Fibroblast of mammary gland (primary cell): ENCODE measurements at regions not wholly inside any gene's neighbourhood (a gene's known extent, or its start where the extent isn't known, plus 50 kb on each side); places are given as distances from the start of the nearest gene placed in this dataset.

ENCODE experiments used
- DNase-seq: peaks from one replicate; pipeline ENCODE4 v3.0.0-alpha.2; 2010; ENCODE audit warnings: low read depth
- H3K4me3 ChIP-seq: 2 replicates; pipeline ENCODE4 v1.5.1; 2011; ENCODE audit warnings: low read depth, mild to moderate bottlenecking, low read length, moderate library complexity; ENCODE audit not compliant: control insufficient read depth
- CTCF ChIP-seq: conservative IDR thresholded peaks from 2 replicates; pipeline ENCODE4 v1.5.1; 2011; ENCODE audit warnings: low read depth, low read length, inconsistent platforms; ENCODE audit not compliant: control insufficient read depth, insufficient read depth

DNA sequence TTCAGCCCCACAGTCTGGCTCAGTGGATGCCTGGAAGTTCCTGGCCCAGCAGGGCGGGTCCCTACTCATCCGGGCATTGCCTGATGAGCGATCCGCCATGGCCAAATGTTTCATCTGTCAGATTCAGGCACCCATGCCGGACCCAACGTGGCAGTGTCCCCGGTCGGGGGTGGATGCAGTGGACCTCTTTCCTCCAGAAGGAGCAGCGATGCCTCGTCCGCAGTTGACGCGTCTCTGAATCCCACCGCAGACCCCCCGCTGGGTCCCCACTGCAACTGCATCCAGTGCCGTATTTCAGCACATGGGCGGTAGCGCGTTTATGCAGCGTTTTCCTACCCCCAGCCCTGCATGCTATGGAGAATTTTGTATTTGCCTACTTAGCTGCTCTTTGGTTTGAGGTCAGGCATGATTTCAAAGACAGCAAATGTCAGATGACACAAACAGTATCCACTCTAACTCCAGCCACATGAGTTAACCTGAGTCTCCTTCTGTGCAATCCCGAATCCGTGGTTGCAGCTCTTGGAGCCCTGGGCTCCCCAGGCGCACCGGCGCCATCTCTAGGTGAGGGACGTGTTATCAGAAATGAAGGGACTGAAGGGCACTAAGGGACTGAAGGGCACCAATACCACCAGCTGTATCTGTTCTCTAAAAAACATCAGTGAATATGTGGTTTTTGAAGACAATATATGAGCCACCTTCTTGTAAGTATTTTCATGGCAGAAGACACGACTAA, 72.6 kb upstream of the THBS2 start:
- H3K4me3 ChIP-seq, result no peak overlapping the region
- peak; percentile 67 for DNase-seq
- TF ChIP-seq CTCF, result peak; percentile 57

- peak; percentile 73 for DNase-seq
- no peak for TF ChIP-seq CTCF
- no peak overlapping the region for H3K4me3 ChIP-seq
Measured at GRCh38 chr6:169324656-169325459, 71.2 kb upstream of the THBS2 start.

GRCh38 chr6:169324086-169324485, 70.4 kb upstream of the THBS2 start:
- DNase-seq, result no peak
- no peak overlapping the region for H3K4me3 ChIP-seq
- TF ChIP-seq CTCF, result no peak

DNA sequence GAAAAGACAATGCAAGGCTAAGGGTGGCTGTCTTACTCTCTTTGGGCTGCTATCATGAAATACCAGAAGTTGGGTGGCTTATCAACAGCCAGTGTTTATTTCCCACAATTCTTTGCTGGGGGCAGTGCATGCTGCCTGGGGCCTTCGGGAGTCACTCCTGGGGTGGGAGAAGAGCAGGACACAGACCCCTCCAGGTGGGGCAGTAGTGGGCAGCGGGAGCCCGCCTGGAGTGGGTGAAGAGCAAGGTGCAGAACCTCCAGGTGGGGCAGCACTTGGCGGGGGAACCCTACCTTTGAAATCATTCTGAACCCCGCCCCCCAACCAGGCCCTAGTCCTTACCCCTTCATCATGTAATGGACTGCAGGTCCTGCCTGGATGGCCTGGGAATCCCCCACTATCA, 69.6 kb upstream of the THBS2 start:
- no peak for DNase-seq
- no peak for TF ChIP-seq CTCF
- H3K4me3 ChIP-seq, result no peak overlapping the region

DNA sequence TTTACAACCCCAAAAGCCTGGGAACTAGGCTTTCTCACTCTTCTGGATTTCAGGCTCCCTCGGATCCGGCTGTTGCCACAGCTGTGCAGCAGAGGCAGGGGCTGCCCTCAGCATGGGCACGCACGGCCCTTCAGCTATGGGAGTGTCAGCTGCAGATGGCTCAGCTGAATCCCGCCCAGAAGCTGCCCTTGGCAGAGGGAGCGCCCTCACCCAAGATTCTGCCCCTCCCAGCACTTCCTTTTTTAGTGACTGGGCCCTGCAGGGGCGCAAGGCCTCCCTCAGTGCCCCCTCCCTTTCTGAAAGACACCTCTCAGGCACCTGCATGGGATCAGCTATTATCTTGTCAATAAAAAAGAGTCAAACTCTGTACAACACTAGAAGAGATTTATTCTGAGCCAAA, 67.9 kb upstream of the THBS2 start:
- H3K4me3 ChIP-seq, result no peak overlapping the region
- TF ChIP-seq CTCF, result no peak

DNA sequence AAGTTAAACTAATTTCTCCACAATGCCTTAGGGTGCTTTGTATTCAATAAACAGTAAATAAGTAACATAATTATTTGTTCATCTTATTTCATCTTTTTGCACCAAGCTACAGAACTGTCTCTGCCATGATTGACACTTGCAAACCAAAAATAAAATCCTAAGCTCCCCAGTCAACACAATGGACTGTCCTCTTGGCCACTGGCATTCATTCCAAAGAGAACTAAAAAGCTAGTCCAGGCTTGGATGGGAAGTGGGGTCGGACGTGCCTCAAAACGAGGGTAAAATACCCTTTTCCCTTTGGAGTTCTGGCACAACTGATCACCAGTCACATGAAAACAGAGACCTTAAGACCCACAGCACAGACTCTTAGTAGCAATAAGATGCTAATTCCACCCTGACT, 66.4 kb upstream of the THBS2 start:
- DNase-seq, result peak; percentile 52
- H3K4me3 ChIP-seq, result no peak overlapping the region
- no peak for TF ChIP-seq CTCF

More for the DNA sequence above, 67.9 kb upstream of the THBS2 start:
- no peak for DNase-seq
